H1 (cell line): ENCODE measurements at regions not wholly inside any gene's neighbourhood (a gene's known extent, or its start where the extent isn't known, plus 50 kb on each side); places are given as distances from the start of the nearest gene placed in this dataset.

ENCODE experiments used
- CTCF ChIA-PET: fragments of 300-600 bp; sonication (Branson Sonifier 250); formaldehyde crosslinking; loops from one replicate; lab custom pipeline; 2021; ENCODE audit not compliant: partially characterized antibody; lab: Charles Lee
- POLR2A ChIA-PET: fragments of 300-600 bp; sonication (Branson Sonifier 250); formaldehyde crosslinking; loops from one replicate; lab custom pipeline; 2021; ENCODE audit warnings: inconsistent platforms; ENCODE audit not compliant: partially characterized antibody; lab: Charles Lee
- DNase-seq, 2 experiments: peaks; one replicate each; pipeline versions ENCODE4 v3.0.0 to v3.0.0-alpha.2; 2010 to 2022; ENCODE audit warnings: low spot score in 2 of 2, low read depth in 1 of 2, mixed read lengths in 1 of 2
- FAIRE-seq: peaks from 2 replicates; lab custom pipeline; 2011; peaks lifted over from hg19 to GRCh38; lab: Jason Lieb, UNC
- H2AFZ ChIP-seq: 2 replicates; pipeline ENCODE4 v1.8.1; 2012; ENCODE audit warnings: low read length, inconsistent platforms
- H2AK5ac ChIP-seq: 2 replicates; pipeline ENCODE4 v1.6.1; 2013; ENCODE audit warnings: low read depth, low read length
- H2BK120ac ChIP-seq: replicated peaks from 2 replicates; pipeline ENCODE3; 2013; ENCODE audit warnings: low read depth, low read length, inconsistent platforms
- H2BK12ac ChIP-seq: 2 replicates; pipeline ENCODE4 v1.6.1; 2013; ENCODE audit warnings: low read depth, low read length
- H2BK15ac ChIP-seq: 2 replicates; pipeline ENCODE4 v1.6.1; 2013; ENCODE audit warnings: low read length
- H2BK20ac ChIP-seq: 2 replicates; pipeline ENCODE4 v1.6.1; 2013; ENCODE audit warnings: low read length
- H2BK5ac ChIP-seq: 2 replicates; pipeline ENCODE4 v1.6.1; 2013; ENCODE audit warnings: low read depth, low read length
- H3K14ac ChIP-seq: 2 replicates; pipeline ENCODE4 v1.6.1; 2013; ENCODE audit warnings: inconsistent platforms; ENCODE audit not compliant: insufficient read length
- H3K18ac ChIP-seq: 2 replicates; pipeline ENCODE4 v1.6.1; 2013; ENCODE audit warnings: low read length; ENCODE audit errors: extremely low read depth
- H3K23ac ChIP-seq: 2 replicates; pipeline ENCODE4 v1.6.1; 2013; ENCODE audit warnings: inconsistent platforms; ENCODE audit not compliant: insufficient read length
- H3K23me2 ChIP-seq: 2 replicates; pipeline ENCODE4 v1.6.1; 2013; ENCODE audit warnings: low read depth, low read length
- H3K27ac ChIP-seq: 2 replicates; pipeline ENCODE4 v1.6.1; 2011; ENCODE audit warnings: low read depth, low read length, inconsistent platforms
- H3K27me3 ChIP-seq, 4 experiments: replicated peaks in 1 of 4; 1 replicate in 1 of 4; 2 replicates in 3 of 4; pipeline versions ENCODE4 v1.6.1 to v1.8.1; 2011 to 2013; ENCODE audit warnings: low read length in 3 of 4, mild to moderate bottlenecking in 3 of 4, inconsistent platforms in 2 of 4, mixed read lengths in 2 of 4, moderate library complexity in 1 of 4; ENCODE audit not compliant: control insufficient read depth in 3 of 4, insufficient read depth in 3 of 4; ENCODE audit errors: extremely low read depth in 1 of 4
- H3K36me3 ChIP-seq, 4 experiments: 2 replicates each; pipeline versions ENCODE4 v1.6.1 to v1.8.1; 2011 to 2013; ENCODE audit warnings: mild to moderate bottlenecking in 4 of 4, low read length in 3 of 4, moderate library complexity in 2 of 4, control low read depth in 1 of 4, inconsistent platforms in 1 of 4; ENCODE audit not compliant: insufficient read depth in 4 of 4, control insufficient read depth in 2 of 4
- H3K4ac ChIP-seq: replicated peaks from 2 replicates; pipeline ENCODE3; 2013; ENCODE audit warnings: low read length, low read depth, mixed read lengths, inconsistent platforms; ENCODE audit not compliant: insufficient read length
- H3K4me1 ChIP-seq, 4 experiments: replicated peaks in 1 of 4; 1 replicate in 1 of 4; 2 replicates in 3 of 4; pipeline versions ENCODE4 v1.6.1 to v1.8.1; 2011 to 2013; ENCODE audit warnings: low read length in 3 of 4, inconsistent platforms in 2 of 4, mixed read lengths in 1 of 4; ENCODE audit not compliant: insufficient read depth in 4 of 4, control insufficient read depth in 3 of 4
- H3K4me2 ChIP-seq, 2 experiments: 2 replicates each; pipeline versions ENCODE4 v1.6.1 to v1.8.1; 2011 to 2013; ENCODE audit warnings: low read depth in 2 of 2, low read length in 2 of 2, control low read depth in 1 of 2, inconsistent platforms in 1 of 2, mild to moderate bottlenecking in 1 of 2; ENCODE audit not compliant: insufficient read depth in 1 of 2
- H3K4me3 ChIP-seq, 4 experiments: fragments of 200-600, 300-600 bp in 1 of 4; sonication (generic), shearing (Covaris generic), sonication (Bioruptor Twin) in 1 of 4; 2 replicates each; pipeline versions ENCODE4 v1.5.1 to v1.8.1; 2011 to 2016; ENCODE audit warnings: low read length in 4 of 4, low read depth in 3 of 4, control low read depth in 2 of 4, inconsistent platforms in 2 of 4, mild to moderate bottlenecking in 2 of 4, mixed read lengths in 1 of 4, moderate library complexity in 1 of 4; ENCODE audit not compliant: insufficient read depth in 2 of 4; ENCODE audit errors: extremely low read depth in 1 of 4
- H3K56ac ChIP-seq: replicated peaks from 2 replicates; pipeline ENCODE3; 2013; ENCODE audit warnings: low read depth, mild to moderate bottlenecking, mixed read lengths, low read length, inconsistent platforms; ENCODE audit not compliant: insufficient read length
- H3K79me1 ChIP-seq: 2 replicates; pipeline ENCODE4 v1.6.1; 2013; ENCODE audit warnings: low read depth, low read length, control low read depth
- H3K79me2 ChIP-seq, 2 experiments: 2 replicates each; pipeline versions ENCODE4 v1.6.1 to v1.8.1; 2012 to 2013; ENCODE audit warnings: low read length in 2 of 2, mild to moderate bottlenecking in 2 of 2, inconsistent platforms in 1 of 2; ENCODE audit not compliant: insufficient read depth in 2 of 2, control insufficient read depth in 1 of 2
- H3K9ac ChIP-seq, 4 experiments: replicated peaks in 1 of 4; 1 replicate in 1 of 4; 2 replicates in 3 of 4; pipeline versions ENCODE4 v1.6.1 to v1.8.1; 2011 to 2013; ENCODE audit warnings: low read depth in 3 of 4, low read length in 3 of 4, control low read depth in 2 of 4, mild to moderate bottlenecking in 2 of 4, moderate library complexity in 2 of 4, inconsistent platforms in 1 of 4; ENCODE audit errors: extremely low read depth in 1 of 4
- H3K9me3 ChIP-seq, 2 experiments: 2 replicates each; pipeline versions ENCODE4 v1.6.1 to v1.8.1; 2012 to 2013; ENCODE audit warnings: mild to moderate bottlenecking in 2 of 2, moderate library complexity in 2 of 2, control low read depth in 1 of 2, inconsistent platforms in 1 of 2, low read depth in 1 of 2, low read length in 1 of 2, mixed read lengths in 1 of 2; ENCODE audit not compliant: insufficient read depth in 2 of 2
- H4K20me1 ChIP-seq, 2 experiments: replicated peaks in 1 of 2; 2 replicates each; pipeline versions ENCODE3 to v1.8.1; 2011 to 2013; ENCODE audit warnings: inconsistent platforms in 2 of 2, low read length in 2 of 2, mild to moderate bottlenecking in 1 of 2; ENCODE audit not compliant: insufficient read depth in 2 of 2, control insufficient read depth in 1 of 2
- H4K5ac ChIP-seq: 2 replicates; pipeline ENCODE4 v1.6.1; 2013; ENCODE audit warnings: low read length, low read depth, mixed read lengths, inconsistent platforms; ENCODE audit not compliant: insufficient read length
- H4K8ac ChIP-seq: 2 replicates; pipeline ENCODE4 v1.8.0; 2013; ENCODE audit warnings: mild to moderate bottlenecking, moderate library complexity, low read length, inconsistent platforms; ENCODE audit not compliant: insufficient read depth; ENCODE audit errors: extremely low read depth
- H4K91ac ChIP-seq: replicated peaks from 2 replicates; pipeline ENCODE3; 2013; ENCODE audit warnings: low read length, mixed read lengths, inconsistent platforms; ENCODE audit not compliant: insufficient read length
- BRCA1 ChIP-seq: IDR thresholded peaks from 2 replicates; pipeline ENCODE4 v1.6.1; 2012; ENCODE audit warnings: low read depth, low read length, improper control_type of control experiment
- CHD2 ChIP-seq: IDR thresholded peaks from 2 replicates; pipeline ENCODE4 v1.6.1; 2012; ENCODE audit warnings: low read length, improper control_type of control experiment
- FOSL1 ChIP-seq: IDR thresholded peaks from 2 replicates; pipeline ENCODE4 v1.6.1; 2011; ENCODE audit warnings: mild to moderate bottlenecking, low read depth, low read length, moderate library complexity; ENCODE audit not compliant: insufficient read depth
- GABPA ChIP-seq: IDR thresholded peaks from 2 replicates; pipeline ENCODE4 v1.6.1; 2011; ENCODE audit warnings: mild to moderate bottlenecking, low read length, moderate library complexity, borderline replicate concordance; ENCODE audit not compliant: insufficient read depth
- HDAC2 ChIP-seq, 2 experiments: fragments of 300-600 bp in 1 of 2; sonication (generic) in 1 of 2; IDR thresholded peaks; 2 replicates each; pipeline ENCODE4 v1.6.1; 2011 to 2012; ENCODE audit warnings: low read depth in 2 of 2, low read length in 2 of 2, mild to moderate bottlenecking in 2 of 2, moderate library complexity in 2 of 2, borderline replicate concordance in 1 of 2, inconsistent platforms in 1 of 2
- JUND ChIP-seq: IDR thresholded peaks from 2 replicates; pipeline ENCODE4 v1.6.1; 2011; ENCODE audit warnings: mild to moderate bottlenecking, improper control_type of control experiment, low read length
- KDM5A ChIP-seq: fragments of 200-600 bp; IDR thresholded peaks from 2 replicates; pipeline ENCODE4 v1.7.1; 2012; ENCODE audit warnings: mild to moderate bottlenecking, low read length, inconsistent platforms, mixed read lengths
- NRF1 ChIP-seq: IDR thresholded peaks from 2 replicates; pipeline ENCODE4 v1.6.1; 2011; ENCODE audit warnings: mild to moderate bottlenecking, low read depth, low read length, improper control_type of control experiment
- RAD21 ChIP-seq, 2 experiments: IDR thresholded peaks in 1 of 2; conservative IDR thresholded peaks in 1 of 2; 2 replicates each; pipeline ENCODE4 v1.6.1; 2011; ENCODE audit warnings: low read depth in 2 of 2, low read length in 2 of 2, improper control_type of control experiment in 1 of 2, inconsistent platforms in 1 of 2, mild to moderate bottlenecking in 1 of 2, moderate library complexity in 1 of 2
- RFX5 ChIP-seq: IDR thresholded peaks from 2 replicates; pipeline ENCODE4 v1.6.1; 2011; ENCODE audit warnings: low read depth, low read length, improper control_type of control experiment, borderline replicate concordance
- SP2 ChIP-seq: IDR thresholded peaks from 2 replicates; pipeline ENCODE4 v1.6.1; 2012; ENCODE audit warnings: mild to moderate bottlenecking, low read length, inconsistent platforms
- WGBS, 2 experiments: shearing (Covaris generic) in 1 of 2; methylation state at CpG; one replicate each; pipeline versions ENCODE4 v1.1.6 to v1.1.7; 2013 to 2015; ENCODE audit warnings: low lambda C conversion rate in 2 of 2, mixed read lengths in 2 of 2, inconsistent platforms in 1 of 2, low coverage in 1 of 2, missing lambda C conversion rate in 1 of 2; ENCODE audit not compliant: insufficient replicate concordance in 2 of 2, insufficient coverage in 1 of 2, insufficient read length in 1 of 2; ENCODE audit errors: extremely low coverage in 1 of 2, missing lambda C conversion rate in 1 of 2; 5-methylcytosine and 5-hydroxymethylcytosine counted together
- TF ChIP-seq, protein P1 (sequence below): IDR thresholded peaks from 2 replicates; pipeline ENCODE4 v1.6.1; 2012; ENCODE audit warnings: inconsistent platforms

DNA sequence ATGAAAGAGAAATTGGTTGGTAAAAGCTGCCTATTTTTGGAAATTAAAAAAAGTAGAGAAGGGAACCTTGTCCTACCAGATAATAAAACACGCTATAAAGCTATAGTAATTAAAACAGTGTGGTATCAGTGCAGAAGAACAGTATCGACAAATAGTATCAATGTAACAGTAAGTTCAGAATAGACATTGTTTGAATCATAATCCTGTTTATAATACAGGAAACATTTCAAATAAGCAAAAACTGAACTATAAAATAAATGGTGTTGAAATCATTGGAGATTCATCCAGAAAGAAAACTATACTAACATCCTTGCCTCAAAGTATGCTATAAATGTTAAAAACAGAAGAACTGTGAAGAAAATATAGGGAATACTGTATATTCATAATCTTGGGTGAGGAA lies 54.2 kb upstream of the NAP1L1 start:
- no peak for FAIRE-seq
- Histone ChIP-seq H3K9ac (no peak overlapping the region), H4K8ac (no peak overlapping the region), H2BK15ac (no peak overlapping the region), H2AK5ac (no peak overlapping the region), H3K79me1 (no peaks in the 10 kb centered on the region), H3K27me3 (no peaks in the 10 kb centered on the region), H3K23me2 (no peaks in the 10 kb centered on the region), H4K5ac (no peak overlapping the region), H2BK120ac (no peak overlapping the region), H3K4me3 (no peak overlapping the region), H2BK20ac (no peak overlapping the region), H3K27ac (no peak overlapping the region), H3K18ac (no peak overlapping the region), H2BK12ac (no peak overlapping the region), H3K4me2 (no peak overlapping the region), H3K36me3 (no peaks in the 10 kb centered on the region), H2AFZ (no peak overlapping the region), H3K9me3 (no peaks in the 10 kb centered on the region), H3K14ac (no peak overlapping the region), H2BK5ac (no peak overlapping the region), H4K91ac (no peak overlapping the region), H4K20me1 (no peaks in the 10 kb centered on the region), H3K79me2 (no peaks in the 10 kb centered on the region), H3K23ac (no peak overlapping the region), H3K56ac (no peak overlapping the region), H3K4ac (no peak overlapping the region), H3K4me1 (no peaks in the 10 kb centered on the region)
- ChIA-PET CTCF (no interaction called here), POLR2A (no interaction called here)
- 69% methylated on average over 2 of the region's 2 CpGs; no CpG with 5 or more reads in 1 of the 2 experiments for WGBS, 2 experiments
- DNase-seq, result no peak
- no peak for TF ChIP-seq KDM5A
- TF ChIP-seq, protein P1, sequence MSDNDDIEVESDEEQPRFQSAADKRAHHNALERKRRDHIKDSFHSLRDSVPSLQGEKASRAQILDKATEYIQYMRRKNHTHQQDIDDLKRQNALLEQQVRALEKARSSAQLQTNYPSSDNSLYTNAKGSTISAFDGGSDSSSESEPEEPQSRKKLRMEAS, result no peak
- no peak for TF ChIP-seq BRCA1
- TF ChIP-seq FOSL1, result no peak
- TF ChIP-seq GABPA, result no peak
- no peak for TF ChIP-seq RFX5
- TF ChIP-seq SP2, result no peak
- no peak for TF ChIP-seq NRF1
- no peak for TF ChIP-seq RAD21 (IDR thresholded peaks at IDR 0.05 in 1 of 2, conservative IDR thresholded peaks at IDR 0.05 in 1 of 2; ENCODE audit: low read depth in 2 of 2, low read length in 2 of 2)
- TF ChIP-seq CHD2, result no peak
- no peak for TF ChIP-seq JUND
- no peak for TF ChIP-seq HDAC2 (IDR thresholded peaks at IDR 0.05; ENCODE audit: borderline replicate concordance in 1 of 2, low read depth in 2 of 2, low read length in 2 of 2)
